ENCODE measurements at regions not wholly inside any gene's neighbourhood (a gene's known extent, or its start where the extent isn't known, plus 50 kb on each side); places are given as distances from the start of the nearest gene placed in this dataset.
"Not testable (repeated sequence)": the region's sequence is repeated elsewhere in the genome, so short reads cannot be mapped to it uniquely, and the experiment has no call there.

GRCh38 chr4:94063084-94063483 lies 144.6 kb upstream of the SMARCAD1 start:
- TF ChIP-seq PAX5 (IDR thresholded peaks at IDR 0.05; ENCODE audit: insufficient read depth, low read length, severe bottlenecking): no peak
- no peak for TF ChIP-seq TAF1 (IDR thresholded peaks at IDR 0.05; ENCODE audit: low read depth, low read length)
- FAIRE-seq (no peak), DNase-seq (ENCODE audit: insufficient read length, low spot score) (no peak)

- TF ChIP-seq POU2F2 (IDR thresholded peaks at IDR 0.05; ENCODE audit: low read depth, low read length) (no peak), PAX5 (IDR thresholded peaks at IDR 0.05; ENCODE audit: insufficient read depth, low read length, severe bottlenecking) (no peak), POLR2AphosphoS5 (IDR thresholded peaks at IDR 0.05; ENCODE audit: low read depth, low read length) (no peak), SPI1 (IDR thresholded peaks at IDR 0.05; ENCODE audit: low read depth, low read length) (no peak), POLR2A (IDR thresholded peaks at IDR 0.05; ENCODE audit: low read depth, low read length) (no peak), TAF1 (IDR thresholded peaks at IDR 0.05; ENCODE audit: low read depth, low read length) (no peak)
- FAIRE-seq (peak; percentile 20), DNase-seq (ENCODE audit: insufficient read length, low spot score) (no peak)
Observed at GRCh38 chr4:94068753-94069719, 138.6 kb upstream of the SMARCAD1 start.

GRCh38 chr4:94076498-94076897 lies 131.2 kb upstream of the SMARCAD1 start:
- FAIRE-seq (no peak), DNase-seq (ENCODE audit: insufficient read length, low spot score) (peak; percentile 5)
- TF ChIP-seq SPI1 (IDR thresholded peaks at IDR 0.05; ENCODE audit: low read depth, low read length): no peak
- TF ChIP-seq POU2F2 (IDR thresholded peaks at IDR 0.05; ENCODE audit: low read depth, low read length): no peak
- TF ChIP-seq POLR2AphosphoS5 (IDR thresholded peaks at IDR 0.05; ENCODE audit: low read depth, low read length): no peak
- TF ChIP-seq PAX5 (IDR thresholded peaks at IDR 0.05; ENCODE audit: insufficient read depth, low read length, severe bottlenecking): no peak
- TF ChIP-seq POLR2A (IDR thresholded peaks at IDR 0.05; ENCODE audit: low read depth, low read length): no peak
- no peak for TF ChIP-seq TAF1 (IDR thresholded peaks at IDR 0.05; ENCODE audit: low read depth, low read length)

- DNase-seq (ENCODE audit: insufficient read length, low spot score) (no peak), FAIRE-seq (no peak)
- TF ChIP-seq SPI1 (IDR thresholded peaks at IDR 0.05; ENCODE audit: low read depth, low read length): no peak
- no peak for TF ChIP-seq POLR2A (IDR thresholded peaks at IDR 0.05; ENCODE audit: low read depth, low read length)
- TF ChIP-seq TAF1 (IDR thresholded peaks at IDR 0.05; ENCODE audit: low read depth, low read length): no peak
- no peak for TF ChIP-seq POLR2AphosphoS5 (IDR thresholded peaks at IDR 0.05; ENCODE audit: low read depth, low read length)
- no peak for TF ChIP-seq PAX5 (IDR thresholded peaks at IDR 0.05; ENCODE audit: insufficient read depth, low read length, severe bottlenecking)
- no peak for TF ChIP-seq POU2F2 (IDR thresholded peaks at IDR 0.05; ENCODE audit: low read depth, low read length)
Observed at GRCh38 chr4:94084155-94084554, 123.5 kb upstream of the SMARCAD1 start.

GRCh38 chr4:94099141-94099540 lies 108.5 kb upstream of the SMARCAD1 start:
- not testable (repeated sequence) for DNase-seq (ENCODE audit: insufficient read length, low spot score); FAIRE-seq

DNA sequence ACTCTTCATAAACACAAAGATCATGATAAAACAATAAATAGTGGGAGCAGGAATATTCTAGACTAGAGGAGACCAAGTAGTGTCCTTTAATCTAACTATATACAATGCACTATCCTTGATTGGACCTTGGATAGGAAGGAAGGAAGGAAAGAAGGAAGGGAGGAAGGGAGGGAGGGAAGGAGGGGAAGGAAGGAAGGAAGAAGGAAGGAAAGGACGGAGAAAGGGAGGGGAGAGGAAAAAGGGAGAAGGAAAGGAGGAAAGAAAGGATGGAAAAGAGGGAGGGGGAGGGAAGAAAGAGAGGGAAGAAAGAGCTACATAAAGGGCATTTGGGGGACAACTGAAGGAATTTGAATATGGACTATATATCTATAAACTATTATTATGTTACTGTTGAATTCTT lies 95.0 kb upstream of the SMARCAD1 start:
- no peak for DNase-seq (ENCODE audit: insufficient read length, low spot score)
- FAIRE-seq: no peak
- TF ChIP-seq PAX5 (IDR thresholded peaks at IDR 0.05; ENCODE audit: insufficient read depth, low read length, severe bottlenecking) (no peak), SPI1 (IDR thresholded peaks at IDR 0.05; ENCODE audit: low read depth, low read length) (no peak), POU2F2 (IDR thresholded peaks at IDR 0.05; ENCODE audit: low read depth, low read length) (no peak), POLR2AphosphoS5 (IDR thresholded peaks at IDR 0.05; ENCODE audit: low read depth, low read length) (no peak), TAF1 (IDR thresholded peaks at IDR 0.05; ENCODE audit: low read depth, low read length) (no peak), POLR2A (IDR thresholded peaks at IDR 0.05; ENCODE audit: low read depth, low read length) (no peak)

GRCh38 chr4:94115687-94116086 lies 92.0 kb upstream of the SMARCAD1 start:
- DNase-seq (ENCODE audit: insufficient read length, low spot score): no peak
- TF ChIP-seq PAX5 (IDR thresholded peaks at IDR 0.05; ENCODE audit: insufficient read depth, low read length, severe bottlenecking) (no peak), SPI1 (IDR thresholded peaks at IDR 0.05; ENCODE audit: low read depth, low read length) (no peak), POU2F2 (IDR thresholded peaks at IDR 0.05; ENCODE audit: low read depth, low read length) (no peak), TAF1 (IDR thresholded peaks at IDR 0.05; ENCODE audit: low read depth, low read length) (no peak), POLR2AphosphoS5 (IDR thresholded peaks at IDR 0.05; ENCODE audit: low read depth, low read length) (no peak), POLR2A (IDR thresholded peaks at IDR 0.05; ENCODE audit: low read depth, low read length) (no peak)
- no peak for FAIRE-seq

DNA sequence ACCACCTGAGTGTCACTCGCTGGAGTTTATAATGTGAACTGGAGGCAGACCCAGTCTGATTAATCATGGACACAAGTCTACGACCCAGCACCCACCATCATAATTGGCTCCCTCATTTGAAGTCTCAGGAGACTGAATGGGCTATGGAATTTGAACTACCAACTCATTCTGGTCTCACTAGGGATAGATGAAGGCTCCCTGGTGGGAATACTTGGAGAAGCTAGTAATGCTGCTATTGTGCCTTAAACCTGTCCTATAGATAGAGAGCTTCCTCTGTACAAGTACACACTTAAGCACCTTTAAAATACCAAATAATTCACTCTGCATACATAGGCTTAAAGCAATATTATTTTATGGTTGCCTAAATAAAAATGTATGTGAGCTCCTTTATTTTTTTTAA lies 90.8 kb upstream of the SMARCAD1 start:
- no peak for DNase-seq (ENCODE audit: insufficient read length, low spot score)
- no peak for FAIRE-seq
- TF ChIP-seq POLR2AphosphoS5 (IDR thresholded peaks at IDR 0.05; ENCODE audit: low read depth, low read length) (no peak), POLR2A (IDR thresholded peaks at IDR 0.05; ENCODE audit: low read depth, low read length) (no peak), TAF1 (IDR thresholded peaks at IDR 0.05; ENCODE audit: low read depth, low read length) (no peak), POU2F2 (IDR thresholded peaks at IDR 0.05; ENCODE audit: low read depth, low read length) (no peak), PAX5 (IDR thresholded peaks at IDR 0.05; ENCODE audit: insufficient read depth, low read length, severe bottlenecking) (no peak), SPI1 (IDR thresholded peaks at IDR 0.05; ENCODE audit: low read depth, low read length) (no peak)

- DNase-seq (ENCODE audit: insufficient read length, low spot score) (no peak), FAIRE-seq (peak; percentile 31)
- TF ChIP-seq TAF1 (IDR thresholded peaks at IDR 0.05; ENCODE audit: low read depth, low read length) (no peak), SPI1 (IDR thresholded peaks at IDR 0.05; ENCODE audit: low read depth, low read length) (no peak), PAX5 (IDR thresholded peaks at IDR 0.05; ENCODE audit: insufficient read depth, low read length, severe bottlenecking) (no peak), POLR2AphosphoS5 (IDR thresholded peaks at IDR 0.05; ENCODE audit: low read depth, low read length) (no peak), POU2F2 (IDR thresholded peaks at IDR 0.05; ENCODE audit: low read depth, low read length) (no peak), POLR2A (IDR thresholded peaks at IDR 0.05; ENCODE audit: low read depth, low read length) (no peak)
Observed at GRCh38 chr4:94126669-94127068, 81.0 kb upstream of the SMARCAD1 start.

Measured in GM12891 (cell line).